AG08396 (cell line): ENCODE measurements at regions not wholly inside any gene's neighbourhood (a gene's known extent, or its start where the extent isn't known, plus 50 kb on each side); places are given as distances from the start of the nearest gene placed in this dataset.
"Not testable (repeated sequence)": the region's sequence is repeated elsewhere in the genome, so short reads cannot be mapped to it uniquely, and the experiment has no call there.

Experiments used
- DNase-seq: peaks from one replicate; pipeline ENCODE4 v3.0.0; 2012; ENCODE audit warnings: low spot score, mixed read lengths

- DNase-seq: no peak
These were observed 1098.6 kb downstream of the TAF11L14 start for GRCh38 chr5:18732556-18733479.

GRCh38 chr5:18736051-18736398 lies 1101.8 kb downstream of the TAF11L14 start:
- DNase-seq: no peak

- DNase-seq: not testable (repeated sequence)
These were observed 1102.5 kb downstream of the TAF11L14 start for GRCh38 chr5:18736736-18737135.

GRCh38 chr5:18740301-18740700 lies 1106.0 kb downstream of the TAF11L14 start:
- DNase-seq: no peak

GRCh38 chr5:18742830-18743229 lies 1108.6 kb downstream of the TAF11L14 start:
- no peak for DNase-seq

- DNase-seq: no peak
These were observed 1110.2 kb downstream of the TAF11L14 start for GRCh38 chr5:18744441-18744840.

GRCh38 chr5:18745042-18745987 lies 1111.1 kb downstream of the TAF11L14 start:
- no peak for DNase-seq

GRCh38 chr5:18745988-18746615 lies 1111.8 kb downstream of the TAF11L14 start:
- DNase-seq: peak; percentile 1

- no peak for DNase-seq
These were observed 1115.5 kb downstream of the TAF11L14 start for GRCh38 chr5:18749763-18750162.

GRCh38 chr5:18752317-18752716 lies 1118.1 kb downstream of the TAF11L14 start:
- DNase-seq: no peak

- no peak for DNase-seq
These were observed 1119.9 kb downstream of the TAF11L14 start for GRCh38 chr5:18754201-18754600.

GRCh38 chr5:18761801-18762200 lies 1127.5 kb downstream of the TAF11L14 start:
- DNase-seq: no peak

GRCh38 chr5:18764161-18764560 lies 1129.9 kb downstream of the TAF11L14 start:
- DNase-seq: no peak

- DNase-seq: no peak
These were observed 1131.0 kb downstream of the TAF11L14 start for GRCh38 chr5:18765304-18765703.

- no peak for DNase-seq
These were observed 1136.9 kb downstream of the TAF11L14 start for GRCh38 chr5:18771097-18771610.

GRCh38 chr5:18772475-18772874 lies 1138.2 kb downstream of the TAF11L14 start:
- DNase-seq: no peak

- DNase-seq: no peak
These were observed 1144.0 kb downstream of the TAF11L14 start for GRCh38 chr5:18778225-18778624.

GRCh38 chr5:18789218-18789998 lies 1155.1 kb downstream of the TAF11L14 start:
- DNase-seq: no peak

- DNase-seq: no peak
These were observed 1157.9 kb downstream of the TAF11L14 start for GRCh38 chr5:18792145-18792544.

GRCh38 chr5:18797222-18797621 lies 1163.0 kb downstream of the TAF11L14 start:
- DNase-seq: no peak

GRCh38 chr5:18798058-18798457 lies 1163.8 kb downstream of the TAF11L14 start:
- no peak for DNase-seq
